Occipital lobe (tissue), 1 donor: ENCODE measurements at regions not wholly inside any gene's neighbourhood (a gene's known extent, or its start where the extent isn't known, plus 50 kb on each side); places are given as distances from the start of the nearest gene placed in this dataset.

Experiments
- DNase-seq: peaks from one replicate; lab custom pipeline; 2025; lab: John Stamatoyannopoulos, UW

DNA sequence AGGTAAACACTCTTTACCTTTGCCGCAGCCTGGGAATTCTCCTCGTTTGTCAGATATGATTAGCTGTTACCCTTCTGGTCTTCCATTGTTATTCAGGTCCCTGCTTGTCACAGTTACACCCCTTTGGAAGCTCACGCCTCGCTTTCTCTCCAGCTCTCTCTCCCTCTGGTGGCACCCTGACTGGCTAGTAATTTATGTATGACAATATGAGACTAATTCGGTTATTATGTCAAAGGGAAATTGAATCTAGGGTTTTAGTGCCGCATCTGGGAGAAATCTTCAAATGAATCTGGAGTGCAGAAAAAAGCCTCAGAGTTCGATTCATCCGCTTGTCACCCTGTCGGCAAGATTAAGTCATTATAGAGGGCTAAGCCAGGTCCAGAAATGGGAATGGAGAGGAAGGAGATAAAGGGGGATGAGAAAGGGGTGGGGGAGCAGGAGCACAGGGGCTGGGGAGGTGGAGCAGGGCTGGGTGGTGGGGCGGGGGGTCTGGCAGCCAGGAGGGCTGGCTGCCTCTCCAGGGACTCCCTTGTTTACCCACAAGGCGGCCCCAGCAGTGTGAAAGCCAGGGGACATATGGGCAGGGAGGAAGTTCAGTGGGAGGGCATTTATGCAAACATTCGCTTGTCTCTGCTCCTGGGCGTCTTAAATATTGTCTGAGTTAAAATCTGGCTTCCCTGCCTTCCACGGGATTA is 179.0 kb upstream of the NECTIN1 start:
- DNase-seq: no peak

DNA sequence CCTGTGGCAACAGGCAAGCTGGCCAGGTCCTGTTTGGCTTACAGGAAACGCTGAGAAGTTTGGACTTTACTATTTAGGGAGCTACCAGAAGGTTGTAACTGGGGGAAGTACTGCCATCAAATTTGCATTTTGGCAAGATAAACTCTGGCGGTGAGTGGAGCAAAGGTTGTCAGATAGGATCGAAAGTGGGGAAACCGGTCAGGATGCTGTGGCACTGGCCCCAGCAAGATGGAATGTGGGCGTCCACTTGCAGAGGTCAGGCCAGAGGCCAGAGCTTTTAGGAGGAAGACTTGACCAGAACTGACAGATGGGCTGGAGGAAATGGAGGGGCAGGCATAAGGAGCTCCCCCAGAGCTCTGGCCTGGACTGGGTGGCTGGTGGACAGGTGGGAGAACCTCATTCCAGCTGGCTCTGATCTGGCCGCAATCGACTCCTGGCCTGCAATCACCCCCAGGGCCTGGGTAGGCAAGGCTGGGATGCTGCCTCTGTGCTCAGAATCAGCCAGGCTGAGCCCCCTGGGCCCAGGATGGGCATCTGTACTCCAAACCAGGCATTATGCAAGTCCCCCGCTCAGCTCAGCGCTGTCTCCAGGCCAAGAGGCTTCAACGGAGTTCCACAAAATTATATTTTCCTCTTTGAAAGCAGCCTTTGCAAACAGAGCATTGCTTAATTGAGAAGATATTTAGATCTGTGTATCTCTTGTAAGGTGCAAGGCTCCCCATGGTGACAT is 178.3 kb upstream of the NECTIN1 start:
- no peak for DNase-seq

GRCh38 chr11:119906376-119906775 is 177.4 kb upstream of the NECTIN1 start:
- DNase-seq: no peak

DNA sequence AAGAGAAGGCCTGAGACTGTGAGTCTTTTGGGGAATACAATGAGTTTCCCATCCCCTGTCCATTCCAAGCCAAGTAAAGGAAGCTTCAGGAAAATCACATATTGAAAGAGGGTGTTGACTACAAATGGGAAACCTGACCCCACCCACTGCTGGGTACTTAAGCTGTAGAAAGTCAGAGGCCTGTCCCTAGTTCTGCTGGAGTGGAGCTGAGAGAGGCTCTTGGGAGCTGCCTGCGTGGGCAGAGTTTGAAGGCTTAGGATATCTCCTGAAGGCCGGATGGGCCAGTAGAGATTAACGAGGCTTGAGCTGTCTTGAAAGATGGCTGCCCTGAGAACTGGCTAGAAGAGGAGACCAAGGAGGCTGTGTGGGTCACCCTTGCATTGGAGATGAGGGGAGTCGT is 176.2 kb upstream of the NECTIN1 start:
- DNase-seq: no peak

GRCh38 chr11:119904531-119905035 is 175.6 kb upstream of the NECTIN1 start:
- no peak for DNase-seq

GRCh38 chr11:119903821-119904220 is 174.8 kb upstream of the NECTIN1 start:
- DNase-seq: no peak

GRCh38 chr11:119903389-119903788 is 174.4 kb upstream of the NECTIN1 start:
- no peak for DNase-seq

DNA sequence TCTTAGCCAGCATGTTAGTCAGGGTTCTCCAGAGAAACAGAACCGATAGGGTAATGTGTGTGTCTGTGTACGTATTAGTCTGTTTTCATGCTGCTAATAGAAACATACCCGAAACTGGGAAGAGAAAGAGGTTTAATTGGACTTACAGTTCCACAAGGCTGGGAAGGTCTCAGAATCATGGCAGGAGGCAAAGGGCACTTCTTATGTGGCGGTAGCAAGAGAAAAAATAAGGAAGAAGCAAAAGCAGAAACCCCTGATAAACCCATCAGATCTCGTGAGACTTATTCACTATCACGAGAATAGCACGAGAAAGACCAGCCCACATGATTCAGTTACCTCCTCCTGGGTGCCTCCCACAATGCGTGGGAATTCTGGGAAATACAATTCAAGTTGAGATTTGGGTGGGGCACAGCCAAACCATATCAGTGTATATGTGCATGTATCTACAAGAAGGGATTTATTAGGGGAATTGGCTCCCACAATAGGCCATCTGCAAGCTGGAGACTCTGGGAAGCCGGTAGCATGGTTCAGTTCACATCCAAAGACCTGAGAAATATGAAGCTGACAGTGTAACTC is 173.7 kb upstream of the NECTIN1 start:
- DNase-seq: no peak

GRCh38 chr11:119901657-119902577 is 172.9 kb upstream of the NECTIN1 start:
- DNase-seq: no peak

DNA sequence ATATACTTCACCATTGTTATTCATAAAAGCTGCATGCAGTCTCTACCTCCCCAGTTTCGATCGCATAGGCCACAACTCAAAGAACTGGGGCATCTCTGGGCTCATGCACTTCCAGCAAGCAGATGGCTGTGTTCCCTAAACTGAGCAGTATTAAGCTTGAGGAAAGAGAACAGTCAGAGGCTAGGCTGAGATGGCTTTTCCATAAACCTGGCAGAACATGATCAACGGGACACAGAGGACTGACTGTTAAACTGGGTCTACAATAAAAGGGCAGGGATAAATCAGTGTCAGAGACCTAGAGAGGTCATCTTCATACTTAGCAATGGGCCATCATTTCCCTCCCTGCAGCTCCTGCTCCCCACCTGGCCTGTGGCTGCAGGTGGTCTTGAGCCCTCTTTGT is 171.0 kb upstream of the NECTIN1 start:
- no peak for DNase-seq

DNA sequence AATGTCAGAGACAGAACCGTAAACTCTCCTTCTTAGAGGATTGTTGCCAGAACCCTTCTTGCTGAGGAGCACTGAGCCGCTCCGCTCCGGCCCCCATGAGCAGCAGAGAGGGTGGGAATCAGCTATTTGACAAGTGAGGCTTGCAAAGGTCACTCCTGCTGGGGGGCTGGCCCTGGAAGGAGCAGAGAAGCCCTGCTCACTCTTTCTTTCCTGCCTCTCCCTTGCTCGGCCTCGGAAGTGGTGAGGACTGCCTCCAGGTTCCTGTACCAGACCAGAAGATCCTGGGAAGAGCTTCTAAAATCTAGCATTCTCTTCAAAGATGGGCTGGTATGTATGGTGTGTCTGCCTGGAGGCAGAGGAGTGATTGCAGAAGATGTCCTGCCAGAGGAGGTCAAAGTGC is 168.6 kb upstream of the NECTIN1 start:
- no peak for DNase-seq

DNA sequence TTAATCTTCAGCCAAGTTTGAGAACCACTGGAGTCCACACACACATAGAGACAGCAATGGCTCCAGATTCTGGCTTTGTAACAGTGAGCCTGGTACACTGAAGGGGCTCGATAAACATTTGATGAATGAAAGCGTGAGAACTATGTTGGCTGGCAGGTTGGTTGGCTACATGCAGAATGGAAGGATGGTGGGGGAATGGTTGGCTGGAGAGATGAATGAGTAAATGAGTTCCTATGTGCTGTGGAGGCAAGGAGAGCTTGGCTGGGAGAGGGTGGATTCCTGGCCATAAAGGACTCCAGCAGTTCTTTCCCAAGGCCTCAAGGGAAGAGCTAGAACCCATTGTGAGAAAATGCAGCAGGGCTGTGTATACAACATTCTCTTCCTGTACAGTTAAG is 168.0 kb upstream of the NECTIN1 start:
- no peak for DNase-seq

DNA sequence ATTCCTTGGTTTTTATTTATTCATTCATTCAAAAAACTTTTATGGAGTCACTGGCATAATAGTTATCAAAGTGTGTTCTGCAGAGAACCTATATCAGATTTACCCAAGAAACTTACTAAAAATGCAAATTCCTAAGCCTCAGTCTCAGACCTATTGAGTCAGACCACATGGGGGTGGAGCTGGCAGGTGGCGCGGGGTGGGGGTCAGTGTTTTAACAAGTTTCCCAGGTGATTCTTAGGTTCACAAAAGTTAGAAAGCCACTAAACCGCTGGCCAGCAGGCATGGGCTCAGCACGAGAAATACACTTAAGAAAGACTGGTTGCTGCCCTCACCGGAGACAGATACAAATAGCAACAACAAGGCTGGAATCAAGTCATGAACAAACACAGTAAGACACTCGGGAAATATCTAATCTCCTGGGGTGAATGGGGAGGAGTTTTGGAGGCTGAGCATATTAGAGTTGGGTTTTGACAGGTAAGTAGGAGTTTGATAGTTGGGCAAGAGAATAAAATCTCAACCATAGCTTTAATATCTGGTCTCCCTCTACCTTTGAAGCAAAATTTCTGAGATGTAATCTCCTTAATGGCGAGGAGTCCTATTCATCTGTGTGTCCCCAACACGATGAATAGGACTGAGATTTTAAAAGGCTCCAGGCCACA is 167.5 kb upstream of the NECTIN1 start:
- no peak for DNase-seq

DNA sequence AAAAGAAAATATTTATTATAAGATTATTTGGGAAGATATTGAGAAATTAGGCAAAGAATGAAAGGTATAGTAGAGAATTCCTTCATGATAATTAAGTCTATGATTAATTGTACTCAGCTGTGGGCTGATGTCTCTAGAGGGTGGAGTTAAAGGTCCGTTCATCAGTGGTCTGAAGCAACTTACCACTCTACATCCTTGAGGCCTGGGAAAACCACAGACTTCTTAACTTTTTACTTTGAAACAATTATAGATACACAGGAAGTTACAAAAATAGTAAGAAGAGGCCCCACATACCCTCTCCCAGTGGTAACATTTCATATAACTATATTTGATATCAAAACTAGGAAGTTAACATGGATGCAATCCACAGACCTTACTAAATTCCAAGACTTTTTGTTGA is 167.0 kb upstream of the NECTIN1 start:
- DNase-seq: no peak

DNA sequence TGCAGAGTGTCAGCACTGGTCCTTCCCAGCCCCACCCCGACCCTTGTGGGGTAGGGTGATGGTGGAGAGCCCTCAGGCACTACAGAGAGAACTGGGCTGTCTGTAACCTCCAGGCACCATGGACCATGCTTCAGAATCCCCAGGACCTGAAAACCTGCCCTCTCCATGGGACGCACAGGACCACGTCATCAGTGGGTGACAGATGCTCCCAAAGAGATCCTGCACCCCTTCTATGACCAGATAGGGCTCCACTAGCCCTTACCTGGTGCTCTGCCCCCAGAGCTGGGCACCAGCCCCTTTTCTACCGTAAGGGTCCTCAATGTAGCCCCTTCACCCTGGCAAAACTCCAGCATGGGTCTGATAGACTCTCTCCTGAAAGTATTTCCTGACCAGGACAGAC is 165.9 kb upstream of the NECTIN1 start:
- DNase-seq: no peak

- no peak for DNase-seq
Observed at GRCh38 chr11:119892311-119892808, 163.4 kb upstream of the NECTIN1 start.

DNA sequence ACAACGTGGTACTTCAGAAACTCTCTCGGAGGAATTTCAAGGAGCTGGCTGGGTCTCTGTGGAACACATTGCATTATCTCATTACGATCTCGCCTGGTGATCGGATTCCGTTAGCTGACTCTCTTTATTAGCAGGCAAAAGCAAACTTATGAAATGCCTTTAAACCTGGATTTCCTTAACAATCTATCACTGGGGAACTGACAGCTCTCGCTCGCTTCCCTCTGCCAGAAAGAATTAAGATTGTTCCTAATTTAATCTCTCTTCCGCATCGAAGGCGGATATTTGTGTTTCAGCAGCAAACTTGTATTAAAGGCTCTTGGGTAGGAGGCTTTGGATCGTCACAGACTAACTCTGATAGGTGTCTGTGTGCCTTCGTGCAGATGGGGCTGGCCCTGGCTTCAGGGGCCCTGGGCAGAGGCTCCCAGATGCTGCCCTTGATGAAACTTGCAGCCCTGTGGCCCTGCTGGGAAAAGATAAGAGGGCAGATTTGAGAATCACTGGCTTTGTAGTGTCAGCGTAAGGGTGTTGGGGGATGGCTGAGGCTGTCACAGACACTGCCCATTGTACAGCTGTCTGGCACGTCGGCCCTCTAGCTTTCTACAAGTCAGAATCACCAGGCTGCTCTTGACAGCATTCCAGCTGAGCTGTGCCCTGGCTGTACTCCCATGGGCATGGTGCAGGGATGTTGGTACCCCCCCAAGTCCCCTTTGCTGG is 162.2 kb upstream of the NECTIN1 start:
- peak; percentile 63 for DNase-seq

GRCh38 chr11:119890466-119890865 is 161.5 kb upstream of the NECTIN1 start:
- DNase-seq: no peak

- DNase-seq: no peak
Observed at GRCh38 chr11:119889728-119890280, 160.8 kb upstream of the NECTIN1 start.

DNA sequence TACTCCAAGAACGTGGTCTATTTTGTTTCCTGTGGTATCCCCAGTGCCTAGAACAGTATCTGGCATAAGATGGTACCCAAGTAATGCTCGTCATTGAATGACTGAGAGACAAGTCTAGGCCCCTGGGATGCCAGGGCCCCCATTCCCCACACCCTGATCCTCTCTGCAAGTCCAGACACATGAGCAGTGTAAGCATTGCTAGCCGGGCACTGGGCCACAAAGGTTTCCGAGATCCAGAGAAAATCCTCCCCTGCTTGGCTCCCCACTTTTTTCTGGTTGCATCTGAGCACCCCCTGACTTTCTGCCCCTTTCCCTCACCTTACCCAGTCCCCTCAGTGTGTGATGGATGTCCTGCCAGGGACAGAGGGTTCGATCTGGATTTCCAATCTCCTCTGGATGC is 160.1 kb upstream of the NECTIN1 start:
- no peak for DNase-seq
